HG02623 (cell line): ENCODE measurements at regions not wholly inside any gene's neighbourhood (a gene's known extent, or its start where the extent isn't known, plus 50 kb on each side); places are given as distances from the start of the nearest gene placed in this dataset.
"Not testable (repeated sequence)": the region's sequence is repeated elsewhere in the genome, so short reads cannot be mapped to it uniquely, and the experiment has no call there.

Experiments used
- ATAC-seq: cut with Tn5 transposase; IDR thresholded peaks from one replicate; pipeline ENCODE4 v1.9.1; 2021; ENCODE audit warnings: moderate library complexity; ENCODE audit not compliant: unreplicated experiment

DNA sequence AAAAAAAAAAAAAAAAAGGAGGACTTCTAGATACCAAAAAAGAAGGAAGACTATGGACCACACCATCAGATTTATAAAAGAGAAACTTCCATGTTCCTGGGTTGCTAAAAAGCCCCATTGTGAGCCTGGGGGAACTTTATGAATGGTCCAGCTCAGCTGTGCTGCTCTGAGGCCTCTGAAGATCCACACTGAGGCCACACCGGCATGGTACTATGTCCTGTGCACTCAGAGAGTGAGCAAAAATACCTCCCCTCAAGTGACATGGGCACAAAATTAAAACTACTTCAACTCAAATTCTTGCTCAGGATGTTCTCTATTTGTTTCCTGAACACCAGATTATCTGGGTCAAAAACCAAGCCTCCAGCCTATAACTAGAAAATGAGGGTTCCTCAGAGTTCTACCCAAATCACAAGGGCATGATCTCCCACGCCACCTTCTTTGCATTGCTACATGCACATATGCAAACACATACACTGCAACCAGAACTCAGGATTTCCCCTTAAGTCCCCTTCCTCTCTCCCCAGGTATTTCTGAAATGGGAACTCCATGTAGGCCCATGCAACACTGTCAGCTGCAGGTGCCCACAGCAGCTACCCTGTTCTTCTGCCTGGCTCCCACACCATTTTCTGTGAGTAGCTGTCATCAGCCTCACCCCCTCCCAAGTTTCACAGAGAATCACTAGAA, 94.4 kb downstream of the SH3GLB1 start:
- ATAC-seq = peak; percentile 78

DNA sequence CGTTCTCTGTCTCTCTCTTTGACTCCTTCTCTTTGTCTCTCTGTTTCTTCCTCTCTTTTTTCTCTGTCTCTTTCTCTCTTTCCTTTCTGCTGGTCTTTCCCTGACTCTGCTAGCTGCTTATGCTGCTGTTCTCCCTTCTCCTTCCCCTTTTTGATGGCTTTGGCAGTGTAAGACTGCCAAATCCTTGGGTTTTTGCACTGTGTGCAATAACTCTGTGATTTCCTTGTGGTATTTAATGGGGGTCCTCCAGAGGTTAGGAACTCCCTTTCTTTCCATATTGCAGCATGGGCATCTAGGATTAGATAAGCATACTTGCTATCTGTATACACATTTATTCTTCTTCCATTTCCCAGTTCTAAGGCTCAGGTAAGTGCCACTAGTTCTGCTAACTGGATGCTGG, 99.3 kb downstream of the SH3GLB1 start:
- not testable (repeated sequence) for ATAC-seq

DNA sequence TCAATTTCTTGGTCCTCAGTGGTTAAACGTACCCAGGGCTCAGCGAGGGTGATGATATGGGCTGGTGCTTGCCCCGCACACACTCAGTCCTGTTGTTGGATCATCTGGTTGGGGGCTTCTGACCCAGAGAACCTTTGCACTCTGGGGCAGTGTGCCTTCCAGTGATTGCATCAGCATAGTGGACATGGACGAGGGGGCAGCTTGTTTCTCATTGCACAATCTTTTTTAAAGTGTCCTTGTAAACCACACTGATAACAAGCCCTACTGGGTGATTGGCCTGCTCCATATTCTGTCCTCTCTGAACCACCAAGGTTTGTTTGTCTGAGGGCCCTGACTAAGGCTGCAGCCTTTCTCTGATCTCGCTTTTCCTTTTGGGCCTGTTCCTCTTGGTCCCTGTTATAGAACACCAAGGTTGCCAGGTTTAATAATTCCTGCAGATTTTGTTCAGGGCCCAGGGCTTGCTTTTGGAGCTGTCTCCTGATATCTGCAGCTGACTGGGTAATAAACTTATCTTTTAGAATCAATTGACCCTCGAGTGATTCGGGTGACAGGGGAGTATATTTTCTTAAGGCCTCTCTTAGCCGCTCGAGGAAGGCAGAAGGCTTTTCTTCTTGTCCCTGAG, 101.6 kb downstream of the SH3GLB1 start:
- not testable (repeated sequence) for ATAC-seq

DNA sequence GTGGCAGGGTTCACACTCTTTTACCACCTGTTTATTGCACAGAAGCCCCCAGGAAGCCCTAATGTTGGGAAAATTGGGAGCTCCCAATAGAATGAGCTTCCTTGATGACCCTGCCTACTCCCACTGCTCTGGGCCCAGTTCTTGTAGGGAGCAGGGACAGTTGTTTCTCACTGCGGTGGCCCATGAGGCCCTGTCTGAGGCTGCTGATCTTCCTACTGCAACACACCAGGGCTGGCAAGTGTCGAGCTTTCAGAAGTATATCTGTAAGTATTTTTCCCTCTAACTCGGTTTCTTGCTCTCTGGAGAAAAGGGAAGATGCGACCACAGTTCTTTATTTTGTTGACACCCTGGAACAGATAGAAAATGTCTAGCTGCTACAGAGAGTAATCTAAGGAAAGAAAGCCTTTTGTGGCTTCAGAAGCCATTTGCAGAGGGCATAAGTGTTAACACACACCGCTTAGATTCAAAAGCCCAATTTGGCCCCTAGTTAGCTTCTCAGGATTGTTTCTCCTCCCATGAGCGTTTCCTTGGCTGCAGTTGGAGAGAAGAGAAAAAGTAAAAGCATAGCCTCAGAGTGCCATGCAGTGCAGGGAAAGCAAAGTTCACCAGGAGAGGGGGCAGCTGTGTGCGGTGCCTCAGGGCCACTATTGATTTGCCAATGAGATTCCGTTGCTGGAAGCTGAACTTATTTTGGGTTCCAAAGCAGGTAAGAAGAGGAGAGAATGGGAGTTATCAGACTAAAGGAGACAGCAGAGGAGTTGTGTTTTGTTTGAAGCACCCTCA, 102.6 kb downstream of the SELENOF start:
- ATAC-seq = no peak

DNA sequence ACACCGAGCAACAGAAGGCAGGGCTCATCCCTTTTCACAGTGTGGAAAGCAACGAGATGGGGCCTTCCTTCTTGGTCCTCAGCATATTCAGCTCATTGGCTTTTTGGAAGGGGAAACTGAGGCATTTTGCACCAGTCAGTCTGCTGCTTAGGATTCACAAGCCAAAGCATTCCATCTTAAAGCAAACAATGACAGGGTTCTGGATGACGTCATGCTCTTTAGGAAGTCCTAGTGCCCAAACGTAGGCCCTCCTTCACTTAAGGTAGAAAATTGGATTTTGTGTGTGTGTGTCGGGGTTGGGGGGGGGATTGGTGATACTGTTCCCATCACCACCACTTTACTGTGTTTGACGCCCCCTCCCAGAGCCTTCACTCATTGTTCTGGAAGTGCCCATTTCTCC, 101.6 kb downstream of the SELENOF start:
- ATAC-seq = no peak
